ENCODE measurements at regions not wholly inside any gene's neighbourhood (a gene's known extent, or its start where the extent isn't known, plus 50 kb on each side); places are given as distances from the start of the nearest gene placed in this dataset.

DNA sequence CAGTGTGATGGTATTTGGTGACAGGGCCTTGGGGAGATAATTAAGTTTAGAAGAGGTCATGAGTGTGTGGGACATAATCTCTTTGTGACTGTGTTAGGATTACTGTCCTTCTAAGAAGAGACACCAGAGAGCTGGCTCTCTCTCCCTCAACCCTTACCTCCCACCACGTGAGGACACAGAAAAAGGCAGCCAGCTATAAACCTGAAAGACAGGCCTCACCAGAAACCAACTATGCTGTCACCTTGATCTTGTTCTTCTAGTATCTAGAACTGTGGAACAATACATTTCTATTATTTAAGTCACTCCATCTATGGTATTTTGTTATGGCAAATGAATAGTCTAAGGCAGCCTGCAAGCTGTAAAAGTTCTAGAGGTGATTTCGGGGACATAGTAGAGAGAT is 203.7 kb downstream of the OTOR start:
- Histone ChIP-seq H3K9ac (ENCODE audit: low read length) (no peak overlapping the region), H3K9me3 (ENCODE audit: insufficient read depth, low read length) (no peaks in the 10 kb centered on the region)

DNA sequence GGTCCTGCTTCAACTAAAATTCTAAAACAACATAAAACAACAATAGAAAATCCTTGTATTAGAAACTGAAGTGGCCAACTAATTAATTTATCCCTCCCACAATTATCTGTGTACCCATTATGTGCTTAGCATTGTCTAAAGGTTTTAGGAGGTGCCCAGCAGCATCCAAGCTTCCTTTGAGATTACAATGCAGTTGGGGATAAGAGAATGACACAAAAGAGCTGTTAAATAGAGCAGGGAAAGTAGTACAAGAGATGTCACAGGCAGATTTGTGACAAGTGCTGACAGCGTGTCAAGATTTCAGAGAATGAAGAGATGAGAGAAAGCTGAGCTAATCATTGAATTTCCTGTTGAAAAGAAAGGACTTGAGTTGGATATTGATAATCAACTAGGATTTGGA is 204.8 kb downstream of the OTOR start:
- Histone ChIP-seq H3K9me2 (replicated peaks; ENCODE audit: insufficient read depth, low read length) (no peaks in the 10 kb centered on the region), H3K36me3 (ENCODE audit: low read length) (no peaks in the 10 kb centered on the region), H3K4me2 (ENCODE audit: low read depth, low read length, poor library complexity, severe bottlenecking) (no peak overlapping the region), H3K9me3 (ENCODE audit: insufficient read depth, low read length) (no peaks in the 10 kb centered on the region), H3K4me3 (ENCODE audit: insufficient read depth, low read length, poor library complexity, severe bottlenecking) (no peak overlapping the region), H3K27ac (ENCODE audit: low read depth, low read length) (no peak overlapping the region), H4K20me1 (ENCODE audit: low read depth, low read length) (no peaks in the 10 kb centered on the region), H3K9ac (ENCODE audit: low read length) (no peak overlapping the region), H3K79me2 (ENCODE audit: insufficient read depth, low read length) (no peaks in the 10 kb centered on the region), H3K27me3 (ENCODE audit: low read length) (no peaks in the 10 kb centered on the region), H3F3A (ENCODE audit: insufficient read depth) (no peaks in the 10 kb centered on the region), H2AFZ (ENCODE audit: low read depth, low read length, severe bottlenecking) (no peak overlapping the region)
- TF ChIP-seq, protein P1, sequence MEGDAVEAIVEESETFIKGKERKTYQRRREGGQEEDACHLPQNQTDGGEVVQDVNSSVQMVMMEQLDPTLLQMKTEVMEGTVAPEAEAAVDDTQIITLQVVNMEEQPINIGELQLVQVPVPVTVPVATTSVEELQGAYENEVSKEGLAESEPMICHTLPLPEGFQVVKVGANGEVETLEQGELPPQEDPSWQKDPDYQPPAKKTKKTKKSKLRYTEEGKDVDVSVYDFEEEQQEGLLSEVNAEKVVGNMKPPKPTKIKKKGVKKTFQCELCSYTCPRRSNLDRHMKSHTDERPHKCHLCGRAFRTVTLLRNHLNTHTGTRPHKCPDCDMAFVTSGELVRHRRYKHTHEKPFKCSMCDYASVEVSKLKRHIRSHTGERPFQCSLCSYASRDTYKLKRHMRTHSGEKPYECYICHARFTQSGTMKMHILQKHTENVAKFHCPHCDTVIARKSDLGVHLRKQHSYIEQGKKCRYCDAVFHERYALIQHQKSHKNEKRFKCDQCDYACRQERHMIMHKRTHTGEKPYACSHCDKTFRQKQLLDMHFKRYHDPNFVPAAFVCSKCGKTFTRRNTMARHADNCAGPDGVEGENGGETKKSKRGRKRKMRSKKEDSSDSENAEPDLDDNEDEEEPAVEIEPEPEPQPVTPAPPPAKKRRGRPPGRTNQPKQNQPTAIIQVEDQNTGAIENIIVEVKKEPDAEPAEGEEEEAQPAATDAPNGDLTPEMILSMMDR (IDR thresholded peaks at IDR 0.05; ENCODE audit: insufficient read depth, low read length, poor library complexity, severe bottlenecking), result no peak
- no peak for TF ChIP-seq EZH2phosphoT487 (conservative IDR thresholded peaks at IDR 0.05; ENCODE audit: low read length)

More for the DNA sequence above, 203.7 kb downstream of the OTOR start:
- Histone ChIP-seq H3K27ac (ENCODE audit: low read depth, low read length) (no peak overlapping the region), H3K79me2 (ENCODE audit: insufficient read depth, low read length) (no peaks in the 10 kb centered on the region), H3K9me2 (replicated peaks; ENCODE audit: insufficient read depth, low read length) (no peaks in the 10 kb centered on the region), H3K27me3 (ENCODE audit: low read length) (no peaks in the 10 kb centered on the region), H3F3A (ENCODE audit: insufficient read depth) (no peaks in the 10 kb centered on the region), H3K36me3 (ENCODE audit: low read length) (no peaks in the 10 kb centered on the region), H4K20me1 (ENCODE audit: low read depth, low read length) (no peaks in the 10 kb centered on the region), H3K4me3 (ENCODE audit: insufficient read depth, low read length, poor library complexity, severe bottlenecking) (no peak overlapping the region), H2AFZ (ENCODE audit: low read depth, low read length, severe bottlenecking) (no peak overlapping the region), H3K4me2 (ENCODE audit: low read depth, low read length, poor library complexity, severe bottlenecking) (no peak overlapping the region)
- no peak for TF ChIP-seq EZH2phosphoT487 (conservative IDR thresholded peaks at IDR 0.05; ENCODE audit: low read length)
- TF ChIP-seq, protein P1 (IDR thresholded peaks at IDR 0.05; ENCODE audit: insufficient read depth, low read length, poor library complexity, severe bottlenecking), result no peak

DNA sequence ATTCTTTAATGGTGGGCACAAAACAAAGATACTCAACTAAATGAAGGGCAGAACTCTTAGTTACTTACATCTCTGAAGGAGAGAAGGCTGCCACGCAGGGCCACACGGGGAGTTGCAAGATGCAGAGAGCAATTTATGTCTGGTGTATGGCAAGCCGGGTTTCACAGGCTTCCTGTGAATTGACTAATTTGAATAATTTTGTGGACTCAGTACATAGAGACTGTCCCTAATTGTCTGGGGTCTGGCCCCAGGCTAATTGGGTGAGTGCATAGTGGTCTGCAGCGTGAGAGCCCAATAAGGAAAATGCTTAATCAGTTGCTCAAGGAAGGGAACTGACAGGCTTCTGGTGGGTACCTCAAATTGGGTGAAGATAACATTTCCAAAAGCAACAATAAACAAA is 205.7 kb downstream of the OTOR start:
- Histone ChIP-seq H3K27ac (ENCODE audit: low read depth, low read length) (no peak overlapping the region), H3F3A (ENCODE audit: insufficient read depth) (no peaks in the 10 kb centered on the region), H3K4me3 (ENCODE audit: insufficient read depth, low read length, poor library complexity, severe bottlenecking) (no peak overlapping the region), H3K79me2 (ENCODE audit: insufficient read depth, low read length) (no peaks in the 10 kb centered on the region), H3K27me3 (ENCODE audit: low read length) (no peaks in the 10 kb centered on the region), H3K36me3 (ENCODE audit: low read length) (no peaks in the 10 kb centered on the region), H4K20me1 (ENCODE audit: low read depth, low read length) (no peaks in the 10 kb centered on the region), H2AFZ (ENCODE audit: low read depth, low read length, severe bottlenecking) (no peak overlapping the region), H3K9me2 (replicated peaks; ENCODE audit: insufficient read depth, low read length) (no peaks in the 10 kb centered on the region), H3K9me3 (ENCODE audit: insufficient read depth, low read length) (no peaks in the 10 kb centered on the region), H3K4me2 (ENCODE audit: low read depth, low read length, poor library complexity, severe bottlenecking) (no peak overlapping the region), H3K9ac (ENCODE audit: low read length) (no peak overlapping the region)
- TF ChIP-seq, protein P1 (IDR thresholded peaks at IDR 0.05; ENCODE audit: insufficient read depth, low read length, poor library complexity, severe bottlenecking), result no peak

DNA sequence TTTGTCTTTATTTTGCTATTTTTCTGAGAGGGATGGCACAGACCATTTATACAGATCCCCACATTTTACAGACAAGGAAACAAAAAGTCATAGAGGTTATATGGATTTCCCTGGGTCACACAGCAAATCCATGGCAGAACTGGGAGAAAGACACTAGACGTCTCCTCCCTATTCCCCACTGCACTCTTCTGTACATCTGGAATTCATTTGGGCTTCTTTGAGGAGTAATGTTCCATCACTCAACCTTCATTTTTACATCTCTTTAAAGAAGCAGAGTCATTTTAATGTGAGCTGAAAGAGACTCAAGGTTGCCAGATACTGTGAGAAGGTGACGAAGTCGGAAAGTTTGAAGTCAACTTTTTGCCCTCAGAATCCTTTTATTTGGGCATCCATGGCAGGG is 207.3 kb downstream of the OTOR start:
- H2AFZ ChIP-seq (ENCODE audit: low read depth, low read length, severe bottlenecking), result no peak overlapping the region
- H3F3A ChIP-seq (ENCODE audit: insufficient read depth), result no peaks in the 10 kb centered on the region
- no peaks in the 10 kb centered on the region for H3K79me2 ChIP-seq (ENCODE audit: insufficient read depth, low read length)

More for the DNA sequence above, 207.3 kb downstream of the OTOR start:
- Histone ChIP-seq H4K20me1 (ENCODE audit: low read depth, low read length) (no peaks in the 10 kb centered on the region), H3K9me2 (replicated peaks; ENCODE audit: insufficient read depth, low read length) (no peaks in the 10 kb centered on the region), H3K27ac (ENCODE audit: low read depth, low read length) (no peak overlapping the region), H3K9me3 (ENCODE audit: insufficient read depth, low read length) (no peaks in the 10 kb centered on the region), H3K4me3 (ENCODE audit: insufficient read depth, low read length, poor library complexity, severe bottlenecking) (no peak overlapping the region), H3K36me3 (ENCODE audit: low read length) (no peaks in the 10 kb centered on the region), H3K9ac (ENCODE audit: low read length) (no peak overlapping the region), H3K4me2 (ENCODE audit: low read depth, low read length, poor library complexity, severe bottlenecking) (no peak overlapping the region), H3K27me3 (ENCODE audit: low read length) (no peaks in the 10 kb centered on the region)
- TF ChIP-seq, protein P1 (IDR thresholded peaks at IDR 0.05; ENCODE audit: insufficient read depth, low read length, poor library complexity, severe bottlenecking), result no peak
- TF ChIP-seq EZH2phosphoT487 (conservative IDR thresholded peaks at IDR 0.05; ENCODE audit: low read length), result no peak

Data from SU-DHL-6 (cell line).